ENCODE measurements at regions not wholly inside any gene's neighbourhood (a gene's known extent, or its start where the extent isn't known, plus 50 kb on each side); places are given as distances from the start of the nearest gene placed in this dataset.

- no peak for TF ChIP-seq GATA3 (IDR thresholded peaks at IDR 0.05; ENCODE audit: low read depth, low read length)
- TF ChIP-seq GATA2 (IDR thresholded peaks at IDR 0.05; ENCODE audit: low read depth, low read length), result no peak
These were observed 156.6 kb upstream of the BTG1 start for GRCh38 chr12:92302041-92302829.
